A549 (cell line): ENCODE measurements at regions not wholly inside any gene's neighbourhood (a gene's known extent, or its start where the extent isn't known, plus 50 kb on each side); places are given as distances from the start of the nearest gene placed in this dataset.

ENCODE experiments used
- CEBPB ChIP-seq, 2 experiments: fragments of >200 bp in 1 of 2; sonication (Bioruptor Twin) in 1 of 2; formaldehyde crosslinking in 1 of 2; IDR thresholded peaks; 2 replicates each; pipeline ENCODE4 v1.6.1; 2012 to 2016
- CHD2 ChIP-seq: fragments of 150-350 bp; IDR thresholded peaks from 2 replicates; pipeline ENCODE4 v1.6.1; 2014; ENCODE audit warnings: low read length; ENCODE audit not compliant: partially characterized antibody
- ESRRA ChIP-seq: fragments of 150-350 bp; IDR thresholded peaks from 2 replicates; pipeline ENCODE4 v1.6.1; 2014; ENCODE audit warnings: mild to moderate bottlenecking, low read length, borderline replicate concordance
- HOXB13 ChIP-seq: fragments of 250-450 bp; sonication (Bioruptor Pico); IDR thresholded peaks from 2 replicates; pipeline ENCODE4 v1.5.0; 2020; ENCODE audit warnings: low read depth, mild to moderate bottlenecking, moderate library complexity
- POLR2A ChIP-seq: IDR thresholded peaks from 2 replicates; pipeline ENCODE4 v1.6.1; 2012; ENCODE audit warnings: mild to moderate bottlenecking, low read length
- RAD21 ChIP-seq, 2 experiments: fragments of >200 bp in 1 of 2; sonication (Bioruptor Twin) in 1 of 2; formaldehyde crosslinking in 1 of 2; IDR thresholded peaks in 1 of 2; conservative IDR thresholded peaks in 1 of 2; 2 replicates in 1 of 2; 3 replicates in 1 of 2; pipeline ENCODE4 v1.6.1; 2012 to 2018; ENCODE audit warnings: inconsistent platforms in 1 of 2
- RNF2 ChIP-seq: fragments of 200-600 bp; sonication (generic); IDR thresholded peaks from 2 replicates; pipeline ENCODE4 v1.6.1; 2016; ENCODE audit warnings: low read depth, mild to moderate bottlenecking, antibody characterized with exemption, moderate library complexity, borderline replicate concordance
- TF ChIP-seq, protein P1 (sequence below): fragments of >200 bp; sonication (Bioruptor Twin); formaldehyde crosslinking; IDR thresholded peaks from 3 replicates; pipeline ENCODE4 v1.5.1; 2016
- TF ChIP-seq, protein P2 (sequence below): fragments of 200-600 bp; sonication (generic); IDR thresholded peaks from 2 replicates; pipeline ENCODE4 v1.6.1; 2016; ENCODE audit warnings: antibody characterized with exemption, mild to moderate bottlenecking, moderate library complexity

GRCh38 chr7:153399554-153399940 is 640.0 kb downstream of the ACTR3B start:
- no peak for TF ChIP-seq RNF2
- TF ChIP-seq CHD2: no peak
- TF ChIP-seq POLR2A: no peak
- TF ChIP-seq, protein P1, sequence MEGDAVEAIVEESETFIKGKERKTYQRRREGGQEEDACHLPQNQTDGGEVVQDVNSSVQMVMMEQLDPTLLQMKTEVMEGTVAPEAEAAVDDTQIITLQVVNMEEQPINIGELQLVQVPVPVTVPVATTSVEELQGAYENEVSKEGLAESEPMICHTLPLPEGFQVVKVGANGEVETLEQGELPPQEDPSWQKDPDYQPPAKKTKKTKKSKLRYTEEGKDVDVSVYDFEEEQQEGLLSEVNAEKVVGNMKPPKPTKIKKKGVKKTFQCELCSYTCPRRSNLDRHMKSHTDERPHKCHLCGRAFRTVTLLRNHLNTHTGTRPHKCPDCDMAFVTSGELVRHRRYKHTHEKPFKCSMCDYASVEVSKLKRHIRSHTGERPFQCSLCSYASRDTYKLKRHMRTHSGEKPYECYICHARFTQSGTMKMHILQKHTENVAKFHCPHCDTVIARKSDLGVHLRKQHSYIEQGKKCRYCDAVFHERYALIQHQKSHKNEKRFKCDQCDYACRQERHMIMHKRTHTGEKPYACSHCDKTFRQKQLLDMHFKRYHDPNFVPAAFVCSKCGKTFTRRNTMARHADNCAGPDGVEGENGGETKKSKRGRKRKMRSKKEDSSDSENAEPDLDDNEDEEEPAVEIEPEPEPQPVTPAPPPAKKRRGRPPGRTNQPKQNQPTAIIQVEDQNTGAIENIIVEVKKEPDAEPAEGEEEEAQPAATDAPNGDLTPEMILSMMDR: no peak
- TF ChIP-seq CEBPB (IDR thresholded peaks at IDR 0.05): no peak
- no peak for TF ChIP-seq RAD21 (conservative IDR thresholded peaks at IDR 0.05 in 1 of 2, IDR thresholded peaks at IDR 0.05 in 1 of 2)
- TF ChIP-seq HOXB13 (CRISPR knock-in tag): no peak
- TF ChIP-seq ESRRA: no peak
- TF ChIP-seq, protein P2, sequence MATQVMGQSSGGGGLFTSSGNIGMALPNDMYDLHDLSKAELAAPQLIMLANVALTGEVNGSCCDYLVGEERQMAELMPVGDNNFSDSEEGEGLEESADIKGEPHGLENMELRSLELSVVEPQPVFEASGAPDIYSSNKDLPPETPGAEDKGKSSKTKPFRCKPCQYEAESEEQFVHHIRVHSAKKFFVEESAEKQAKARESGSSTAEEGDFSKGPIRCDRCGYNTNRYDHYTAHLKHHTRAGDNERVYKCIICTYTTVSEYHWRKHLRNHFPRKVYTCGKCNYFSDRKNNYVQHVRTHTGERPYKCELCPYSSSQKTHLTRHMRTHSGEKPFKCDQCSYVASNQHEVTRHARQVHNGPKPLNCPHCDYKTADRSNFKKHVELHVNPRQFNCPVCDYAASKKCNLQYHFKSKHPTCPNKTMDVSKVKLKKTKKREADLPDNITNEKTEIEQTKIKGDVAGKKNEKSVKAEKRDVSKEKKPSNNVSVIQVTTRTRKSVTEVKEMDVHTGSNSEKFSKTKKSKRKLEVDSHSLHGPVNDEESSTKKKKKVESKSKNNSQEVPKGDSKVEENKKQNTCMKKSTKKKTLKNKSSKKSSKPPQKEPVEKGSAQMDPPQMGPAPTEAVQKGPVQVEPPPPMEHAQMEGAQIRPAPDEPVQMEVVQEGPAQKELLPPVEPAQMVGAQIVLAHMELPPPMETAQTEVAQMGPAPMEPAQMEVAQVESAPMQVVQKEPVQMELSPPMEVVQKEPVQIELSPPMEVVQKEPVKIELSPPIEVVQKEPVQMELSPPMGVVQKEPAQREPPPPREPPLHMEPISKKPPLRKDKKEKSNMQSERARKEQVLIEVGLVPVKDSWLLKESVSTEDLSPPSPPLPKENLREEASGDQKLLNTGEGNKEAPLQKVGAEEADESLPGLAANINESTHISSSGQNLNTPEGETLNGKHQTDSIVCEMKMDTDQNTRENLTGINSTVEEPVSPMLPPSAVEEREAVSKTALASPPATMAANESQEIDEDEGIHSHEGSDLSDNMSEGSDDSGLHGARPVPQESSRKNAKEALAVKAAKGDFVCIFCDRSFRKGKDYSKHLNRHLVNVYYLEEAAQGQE: no peak
